ENCODE measurements at regions not wholly inside any gene's neighbourhood (a gene's known extent, or its start where the extent isn't known, plus 50 kb on each side); places are given as distances from the start of the nearest gene placed in this dataset.

GRCh38 chr5:109580225-109580624 is 109.5 kb upstream of the MAN2A1 start:
- Histone ChIP-seq H3K4me3 (ENCODE audit: low read depth in 1 of 2, low read length in 2 of 2) (no peak overlapping the region), H3K79me2 (ENCODE audit: insufficient read depth, low read length) (no peaks in the 10 kb centered on the region), H3K27ac (ENCODE audit: low read length) (no peak overlapping the region), H4K20me1 (ENCODE audit: insufficient read depth, low read length) (no peaks in the 10 kb centered on the region), H3K27me3 (ENCODE audit: insufficient read depth, low read length, poor library complexity) (no peaks in the 10 kb centered on the region), H3K4me2 (ENCODE audit: insufficient read depth, low read length) (no peak overlapping the region), H3K9me3 (ENCODE audit: insufficient read depth, low read length, severe bottlenecking) (no peaks in the 10 kb centered on the region), H3K9ac (ENCODE audit: low read depth, low read length) (no peak overlapping the region), H3K4me1 (ENCODE audit: insufficient read depth, low read length) (no peaks in the 10 kb centered on the region), H3K36me3 (ENCODE audit: insufficient read depth, low read length) (no peaks in the 10 kb centered on the region), H2AFZ (ENCODE audit: low read depth, low read length) (no peak overlapping the region)
- DNase-seq (no peak), ATAC-seq (ENCODE audit: insufficient read depth, low read depth) (no peak)
- TF ChIP-seq EZH2 (IDR thresholded peaks at IDR 0.05; ENCODE audit: borderline replicate concordance, low read depth, low read length, severe bottlenecking), result no peak
- TF ChIP-seq, protein P1, sequence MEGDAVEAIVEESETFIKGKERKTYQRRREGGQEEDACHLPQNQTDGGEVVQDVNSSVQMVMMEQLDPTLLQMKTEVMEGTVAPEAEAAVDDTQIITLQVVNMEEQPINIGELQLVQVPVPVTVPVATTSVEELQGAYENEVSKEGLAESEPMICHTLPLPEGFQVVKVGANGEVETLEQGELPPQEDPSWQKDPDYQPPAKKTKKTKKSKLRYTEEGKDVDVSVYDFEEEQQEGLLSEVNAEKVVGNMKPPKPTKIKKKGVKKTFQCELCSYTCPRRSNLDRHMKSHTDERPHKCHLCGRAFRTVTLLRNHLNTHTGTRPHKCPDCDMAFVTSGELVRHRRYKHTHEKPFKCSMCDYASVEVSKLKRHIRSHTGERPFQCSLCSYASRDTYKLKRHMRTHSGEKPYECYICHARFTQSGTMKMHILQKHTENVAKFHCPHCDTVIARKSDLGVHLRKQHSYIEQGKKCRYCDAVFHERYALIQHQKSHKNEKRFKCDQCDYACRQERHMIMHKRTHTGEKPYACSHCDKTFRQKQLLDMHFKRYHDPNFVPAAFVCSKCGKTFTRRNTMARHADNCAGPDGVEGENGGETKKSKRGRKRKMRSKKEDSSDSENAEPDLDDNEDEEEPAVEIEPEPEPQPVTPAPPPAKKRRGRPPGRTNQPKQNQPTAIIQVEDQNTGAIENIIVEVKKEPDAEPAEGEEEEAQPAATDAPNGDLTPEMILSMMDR (IDR thresholded peaks at IDR 0.05; ENCODE audit: borderline replicate concordance, extremely low read depth, low read length, poor library complexity, severe bottlenecking), result no peak

DNA sequence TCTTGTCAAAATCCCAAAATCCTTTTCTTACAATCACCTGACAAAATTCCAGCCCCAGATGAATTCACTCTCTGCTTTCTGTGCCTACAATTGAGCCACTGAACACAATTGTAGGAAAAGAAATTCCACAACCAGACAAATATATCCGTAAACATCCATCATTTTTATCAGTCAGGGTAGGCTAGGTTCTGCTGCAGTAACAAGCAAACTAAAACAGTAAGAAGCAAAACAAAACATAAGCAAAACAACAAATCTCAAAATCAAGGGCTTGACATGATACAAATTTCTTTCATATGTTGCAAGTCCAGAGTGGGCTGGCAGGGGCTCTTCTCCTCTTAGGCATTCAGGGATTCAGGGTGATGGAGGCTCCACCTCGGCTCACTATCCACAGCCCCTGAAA is 114.2 kb upstream of the MAN2A1 start:
- no peaks in the 10 kb centered on the region for H3K4me1 ChIP-seq (ENCODE audit: insufficient read depth, low read length)
- DNase-seq, result no peak
- TF ChIP-seq, protein P1 (IDR thresholded peaks at IDR 0.05; ENCODE audit: borderline replicate concordance, extremely low read depth, low read length, poor library complexity, severe bottlenecking), result no peak
- TF ChIP-seq EZH2 (IDR thresholded peaks at IDR 0.05; ENCODE audit: borderline replicate concordance, low read depth, low read length, severe bottlenecking), result no peak
- H3K4me3 ChIP-seq (ENCODE audit: low read depth in 1 of 2, low read length in 2 of 2), result no peak overlapping the region
- no peaks in the 10 kb centered on the region for H4K20me1 ChIP-seq (ENCODE audit: insufficient read depth, low read length)
- H3K79me2 ChIP-seq (ENCODE audit: insufficient read depth, low read length), result no peaks in the 10 kb centered on the region
- H3K27ac ChIP-seq (ENCODE audit: low read length), result no peak overlapping the region
- no peak for ATAC-seq (ENCODE audit: insufficient read depth, low read depth)
- no peaks in the 10 kb centered on the region for H3K36me3 ChIP-seq (ENCODE audit: insufficient read depth, low read length)
- H3K9ac ChIP-seq (ENCODE audit: low read depth, low read length), result no peak overlapping the region
- H3K27me3 ChIP-seq (ENCODE audit: insufficient read depth, low read length, poor library complexity), result no peaks in the 10 kb centered on the region
- no peaks in the 10 kb centered on the region for H3K9me3 ChIP-seq (ENCODE audit: insufficient read depth, low read length, severe bottlenecking)
- no peak overlapping the region for H2AFZ ChIP-seq (ENCODE audit: low read depth, low read length)
- H3K4me2 ChIP-seq (ENCODE audit: insufficient read depth, low read length), result no peak overlapping the region

DNA sequence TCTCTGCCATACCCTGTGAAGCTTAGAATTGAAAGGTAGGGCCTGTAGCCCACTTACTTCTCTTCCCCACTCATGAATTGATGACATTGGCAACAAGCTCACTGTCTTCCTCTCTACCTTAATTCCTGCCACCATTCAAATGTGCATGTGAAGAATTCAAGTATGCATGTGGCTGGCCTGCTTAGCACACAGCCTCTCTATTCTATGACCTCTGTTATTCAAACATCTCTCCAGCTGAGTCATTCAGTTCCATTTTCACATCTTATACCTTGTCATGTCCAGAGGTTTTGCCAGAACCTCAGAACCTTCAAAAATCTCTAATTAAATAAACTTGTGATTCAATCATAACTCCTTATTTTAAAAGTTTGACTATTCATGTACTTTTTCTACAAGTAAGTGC is 114.7 kb upstream of the MAN2A1 start:
- no peak overlapping the region for H3K27ac ChIP-seq (ENCODE audit: low read length)
- H3K79me2 ChIP-seq (ENCODE audit: insufficient read depth, low read length), result no peaks in the 10 kb centered on the region
- H3K4me3 ChIP-seq (ENCODE audit: low read depth in 1 of 2, low read length in 2 of 2), result no peak overlapping the region
- H2AFZ ChIP-seq (ENCODE audit: low read depth, low read length), result no peak overlapping the region
- TF ChIP-seq EZH2 (IDR thresholded peaks at IDR 0.05; ENCODE audit: borderline replicate concordance, low read depth, low read length, severe bottlenecking), result no peak
- TF ChIP-seq, protein P1 (IDR thresholded peaks at IDR 0.05; ENCODE audit: borderline replicate concordance, extremely low read depth, low read length, poor library complexity, severe bottlenecking), result no peak
- H3K27me3 ChIP-seq (ENCODE audit: insufficient read depth, low read length, poor library complexity), result no peaks in the 10 kb centered on the region
- DNase-seq (no peak), ATAC-seq (ENCODE audit: insufficient read depth, low read depth) (no peak)
- H3K4me1 ChIP-seq (ENCODE audit: insufficient read depth, low read length), result no peaks in the 10 kb centered on the region
- H3K9ac ChIP-seq (ENCODE audit: low read depth, low read length), result no peak overlapping the region
- no peaks in the 10 kb centered on the region for H3K36me3 ChIP-seq (ENCODE audit: insufficient read depth, low read length)
- no peaks in the 10 kb centered on the region for H3K9me3 ChIP-seq (ENCODE audit: insufficient read depth, low read length, severe bottlenecking)
- H3K4me2 ChIP-seq (ENCODE audit: insufficient read depth, low read length), result no peak overlapping the region
- H4K20me1 ChIP-seq (ENCODE audit: insufficient read depth, low read length), result no peaks in the 10 kb centered on the region

GRCh38 chr5:109573766-109574165 is 116.0 kb upstream of the MAN2A1 start:
- no peak overlapping the region for H2AFZ ChIP-seq (ENCODE audit: low read depth, low read length)
- H3K27me3 ChIP-seq (ENCODE audit: insufficient read depth, low read length, poor library complexity), result no peaks in the 10 kb centered on the region
- H3K79me2 ChIP-seq (ENCODE audit: insufficient read depth, low read length), result no peaks in the 10 kb centered on the region
- H3K4me3 ChIP-seq (ENCODE audit: low read depth in 1 of 2, low read length in 2 of 2), result no peak overlapping the region
- DNase-seq (no peak), ATAC-seq (ENCODE audit: insufficient read depth, low read depth) (no peak)
- no peak overlapping the region for H3K4me2 ChIP-seq (ENCODE audit: insufficient read depth, low read length)
- no peaks in the 10 kb centered on the region for H4K20me1 ChIP-seq (ENCODE audit: insufficient read depth, low read length)
- no peaks in the 10 kb centered on the region for H3K4me1 ChIP-seq (ENCODE audit: insufficient read depth, low read length)
- H3K27ac ChIP-seq (ENCODE audit: low read length), result no peak overlapping the region
- H3K9me3 ChIP-seq (ENCODE audit: insufficient read depth, low read length, severe bottlenecking), result no peaks in the 10 kb centered on the region
- no peak for TF ChIP-seq EZH2 (IDR thresholded peaks at IDR 0.05; ENCODE audit: borderline replicate concordance, low read depth, low read length, severe bottlenecking)
- TF ChIP-seq, protein P1 (IDR thresholded peaks at IDR 0.05; ENCODE audit: borderline replicate concordance, extremely low read depth, low read length, poor library complexity, severe bottlenecking), result no peak
- no peak overlapping the region for H3K9ac ChIP-seq (ENCODE audit: low read depth, low read length)
- no peaks in the 10 kb centered on the region for H3K36me3 ChIP-seq (ENCODE audit: insufficient read depth, low read length)

Data from DND-41 (cell line).